ENCODE measurements at regions not wholly inside any gene's neighbourhood (a gene's known extent, or its start where the extent isn't known, plus 50 kb on each side); places are given as distances from the start of the nearest gene placed in this dataset.

- no peak overlapping the region for H2AK5ac ChIP-seq (ENCODE audit: low read depth, low read length)
- H4K91ac ChIP-seq (replicated peaks; ENCODE audit: insufficient read length, low read length) = no peak overlapping the region
- no peaks in the 10 kb centered on the region for H3K9me3 ChIP-seq (ENCODE audit: insufficient read depth in 2 of 2, low read depth in 1 of 2, low read length in 1 of 2)
- no peak overlapping the region for H3K27ac ChIP-seq (ENCODE audit: low read depth, low read length)
- H2BK5ac ChIP-seq (ENCODE audit: low read depth, low read length) = no peak overlapping the region
- H3K4me2 ChIP-seq (ENCODE audit: insufficient read depth in 1 of 2, low read depth in 2 of 2, low read length in 2 of 2) = no peak overlapping the region
- H3K36me3 ChIP-seq (ENCODE audit: control insufficient read depth in 2 of 4, insufficient read depth in 4 of 4, low read length in 3 of 4) = no peaks in the 10 kb centered on the region
- H3K18ac ChIP-seq (ENCODE audit: extremely low read depth, low read length) = no peak overlapping the region
- FAIRE-seq (no peak), DNase-seq (ENCODE audit: low read depth in 1 of 2, low spot score in 2 of 2) (no peak)
- no peak overlapping the region for H4K5ac ChIP-seq (ENCODE audit: insufficient read length, low read depth, low read length)
- no peaks in the 10 kb centered on the region for H4K20me1 ChIP-seq (replicated peaks in 1 of 2; ENCODE audit: control insufficient read depth in 1 of 2, insufficient read depth in 2 of 2, low read length in 2 of 2)
- H3K14ac ChIP-seq (ENCODE audit: insufficient read length) = no peak overlapping the region
- H3K4me1 ChIP-seq (replicated peaks in 1 of 4; ENCODE audit: control insufficient read depth in 3 of 4, insufficient read depth in 4 of 4, low read length in 3 of 4) = no peaks in the 10 kb centered on the region
- no peak overlapping the region for H3K4ac ChIP-seq (replicated peaks; ENCODE audit: insufficient read length, low read depth, low read length)
- H3K56ac ChIP-seq (replicated peaks; ENCODE audit: insufficient read length, low read depth, low read length) = no peak overlapping the region
- ChIA-PET POLR2A (ENCODE audit: partially characterized antibody) (no interaction called here), CTCF (ENCODE audit: partially characterized antibody) (no interaction called here)
- no peaks in the 10 kb centered on the region for H3K79me2 ChIP-seq (ENCODE audit: control insufficient read depth in 1 of 2, insufficient read depth in 2 of 2, low read length in 2 of 2)
- H3K79me1 ChIP-seq (ENCODE audit: low read depth, low read length) = no peaks in the 10 kb centered on the region
- H2BK120ac ChIP-seq (replicated peaks; ENCODE audit: low read depth, low read length) = no peak overlapping the region
- no peak overlapping the region for H3K23ac ChIP-seq (ENCODE audit: insufficient read length)
- no peak overlapping the region for H2AFZ ChIP-seq (ENCODE audit: low read length)
- H3K27me3 ChIP-seq (replicated peaks in 1 of 4; ENCODE audit: control insufficient read depth in 3 of 4, extremely low read depth in 1 of 4, insufficient read depth in 3 of 4, low read length in 3 of 4) = no peaks in the 10 kb centered on the region; a peak in 1 of 7 replicates
- no peak overlapping the region for H2BK15ac ChIP-seq (ENCODE audit: low read length)
- no peak overlapping the region for H3K4me3 ChIP-seq (ENCODE audit: extremely low read depth in 1 of 4, insufficient read depth in 2 of 4, low read depth in 3 of 4, low read length in 4 of 4)
- H2BK20ac ChIP-seq (ENCODE audit: low read length) = no peak overlapping the region
- H2BK12ac ChIP-seq (ENCODE audit: low read depth, low read length) = no peak overlapping the region
- no peak overlapping the region for H4K8ac ChIP-seq (ENCODE audit: extremely low read depth, insufficient read depth, low read length)
- no peaks in the 10 kb centered on the region for H3K23me2 ChIP-seq (ENCODE audit: low read depth, low read length)
- H3K9ac ChIP-seq (replicated peaks in 1 of 4; ENCODE audit: extremely low read depth in 1 of 4, low read depth in 3 of 4, low read length in 3 of 4) = no peak overlapping the region
- no peak for TF ChIP-seq CHD7 (IDR thresholded peaks at IDR 0.05; ENCODE audit: insufficient replicate concordance, low read length)
- no peak for TF ChIP-seq BCL11A (IDR thresholded peaks at IDR 0.05; ENCODE audit: low read depth in 2 of 2, low read length in 2 of 2)
Measured at GRCh38 chr10:94065787-94066186, 72.1 kb downstream of the PLCE1 start.

Measured in H1 (cell line).